Liver (tissue), 8 donors: ENCODE measurements at regions not wholly inside any gene's neighbourhood (a gene's known extent, or its start where the extent isn't known, plus 50 kb on each side); places are given as distances from the start of the nearest gene placed in this dataset.

Source experiments
- DNase-seq: peaks from one replicate; pipeline ENCODE4 v3.0.0-alpha.2; 2017; ENCODE audit warnings: low spot score
- H3K27ac ChIP-seq, 2 donors: one replicate each; pipeline ENCODE4 v1.7.0; 2013; ENCODE audit warnings: inconsistent platforms in 2 of 2, low read length in 2 of 2, control low read depth in 1 of 2, low read depth in 1 of 2, mild to moderate bottlenecking in 1 of 2
- H3K27me3 ChIP-seq, 4 donors: one replicate each; pipeline versions ENCODE4 v1.6.1 to v1.7.0; 2013; ENCODE audit warnings: low read length in 3 of 4, inconsistent platforms in 1 of 4, mild to moderate bottlenecking in 1 of 4, moderate library complexity in 1 of 4; ENCODE audit not compliant: control insufficient read depth in 4 of 4, insufficient read depth in 4 of 4
- H3K36me3 ChIP-seq, 4 donors: one replicate each; pipeline versions ENCODE4 v1.6.1 to v1.7.0; 2013; ENCODE audit warnings: low read length in 3 of 4, mild to moderate bottlenecking in 3 of 4, low read depth in 1 of 4, moderate library complexity in 1 of 4; ENCODE audit not compliant: control insufficient read depth in 4 of 4, insufficient read depth in 3 of 4
- H3K4me1 ChIP-seq, 4 donors: one replicate each; pipeline versions ENCODE4 v1.6.1 to v1.7.0; 2013; ENCODE audit warnings: low read length in 3 of 4, mild to moderate bottlenecking in 3 of 4, moderate library complexity in 1 of 4; ENCODE audit not compliant: control insufficient read depth in 4 of 4, insufficient read depth in 4 of 4
- H3K4me3 ChIP-seq, 3 donors: one replicate each; pipeline versions ENCODE4 v1.6.1 to v1.7.0; 2013; ENCODE audit warnings: low read length in 3 of 3, control low read depth in 1 of 3, low read depth in 1 of 3, mild to moderate bottlenecking in 1 of 3
- H3K9ac ChIP-seq, 2 donors: one replicate each; pipeline ENCODE4 v1.7.0; 2013; ENCODE audit warnings: low read length in 2 of 2, mild to moderate bottlenecking in 2 of 2, moderate library complexity in 2 of 2, control low read depth in 1 of 2, low read depth in 1 of 2
- H3K9me3 ChIP-seq, 4 donors: one replicate each; pipeline versions ENCODE4 v1.6.1 to v1.7.0; 2013; ENCODE audit warnings: low read length in 3 of 4; ENCODE audit not compliant: control insufficient read depth in 4 of 4
- ATF3 ChIP-seq: IDR thresholded peaks from 2 replicates; pipeline ENCODE4 v1.6.1; 2016; ENCODE audit warnings: antibody characterized with exemption
- EGR1 ChIP-seq, 2 donors: IDR thresholded peaks; 2 replicates each; pipeline ENCODE4 v1.6.1; 2016 to 2018; ENCODE audit warnings: antibody characterized with exemption in 2 of 2, low read depth in 2 of 2
- FOXA1 ChIP-seq: IDR thresholded peaks from 2 replicates; pipeline ENCODE4 v1.6.1; 2016; ENCODE audit warnings: antibody characterized with exemption
- FOXA2 ChIP-seq: IDR thresholded peaks from 2 replicates; pipeline ENCODE4 v1.6.1; 2016; ENCODE audit warnings: antibody characterized with exemption
- GABPA ChIP-seq, 2 donors: IDR thresholded peaks in 1 of 2; conservative IDR thresholded peaks in 1 of 2; 2 replicates each; pipeline ENCODE4 v1.6.1; 2016; ENCODE audit warnings: antibody characterized with exemption in 2 of 2, mild to moderate bottlenecking in 1 of 2, moderate library complexity in 1 of 2
- HNF4A ChIP-seq, 2 donors: conservative IDR thresholded peaks; 2 replicates each; pipeline ENCODE4 v1.6.1; 2016; ENCODE audit warnings: antibody characterized with exemption in 2 of 2, mild to moderate bottlenecking in 2 of 2
- HNF4G ChIP-seq: IDR thresholded peaks from 2 replicates; pipeline ENCODE4 v1.6.1; 2016; ENCODE audit warnings: antibody characterized with exemption
- JUND ChIP-seq, 2 donors: IDR thresholded peaks; 2 replicates each; pipeline ENCODE4 v1.6.1; 2016; ENCODE audit warnings: antibody characterized with exemption in 2 of 2
- NR2F2 ChIP-seq: IDR thresholded peaks from 2 replicates; pipeline ENCODE4 v1.6.1; 2016; ENCODE audit warnings: antibody characterized with exemption
- RAD21 ChIP-seq, 2 donors: IDR thresholded peaks; 2 replicates each; pipeline ENCODE4 v1.6.1; 2016; ENCODE audit warnings: antibody characterized with exemption in 2 of 2, mild to moderate bottlenecking in 2 of 2
- RXRA ChIP-seq, 2 donors: IDR thresholded peaks; 2 replicates each; pipeline ENCODE4 v1.6.1; 2017 to 2018; ENCODE audit warnings: antibody characterized with exemption in 2 of 2, mild to moderate bottlenecking in 1 of 2
- SP1 ChIP-seq: IDR thresholded peaks from 2 replicates; pipeline ENCODE4 v1.6.1; 2018; ENCODE audit warnings: antibody characterized with exemption, mild to moderate bottlenecking
- TAF1 ChIP-seq: conservative IDR thresholded peaks from 2 replicates; pipeline ENCODE4 v1.6.1; 2016; ENCODE audit warnings: antibody characterized with exemption, mild to moderate bottlenecking
- YY1 ChIP-seq: IDR thresholded peaks from 2 replicates; pipeline ENCODE4 v1.6.1; 2016; ENCODE audit warnings: antibody characterized with exemption, mild to moderate bottlenecking
- WGBS: extraction: QIAGEN DNeasy Blood & Tissue Kit; methylation state at CpG from one replicate; pipeline ENCODE4 v1.1.7; 2013; 5-methylcytosine and 5-hydroxymethylcytosine counted together
- TF ChIP-seq, protein P1 (sequence below): IDR thresholded peaks from 2 replicates; pipeline ENCODE4 v1.6.1; 2016; ENCODE audit warnings: antibody characterized with exemption
- TF ChIP-seq, protein P2 (sequence below): IDR thresholded peaks from 2 replicates; pipeline ENCODE4 v1.6.1; 2016; ENCODE audit warnings: antibody characterized with exemption, mild to moderate bottlenecking
- TF ChIP-seq, protein P3 (sequence below): IDR thresholded peaks from 2 replicates; pipeline ENCODE4 v1.6.1; 2016; ENCODE audit warnings: antibody characterized with exemption
- TF ChIP-seq, protein P4 (sequence below): fragments of 150-350 bp; IDR thresholded peaks from 2 replicates; pipeline ENCODE4 v1.5.1; 2017; ENCODE audit warnings: improper control_type of control experiment, low read depth, low read length; ENCODE audit not compliant: missing input control
- donor health status: healthy.
- donor health status: healthy.
- donor health status: healthy.
- donor health status: healthy.
- donor health status: healthy.

GRCh38 chr12:125971981-125972380 lies 906.7 kb downstream of the AACS start:
- 87% methylated on average over 3 of the region's 3 CpGs for WGBS
- Histone ChIP-seq H3K27ac (no peak overlapping the region), H3K4me3 (no peak overlapping the region), H3K9ac (no peak overlapping the region), H3K27me3 (no peaks in the 10 kb centered on the region), H3K4me1 (no peaks in the 10 kb centered on the region), H3K36me3 (no peaks in the 10 kb centered on the region), H3K9me3 (no peaks in the 10 kb centered on the region)
- TF ChIP-seq EGR1 (IDR thresholded peaks at IDR 0.05; ENCODE audit: low read depth in 2 of 2), result no peak
- TF ChIP-seq YY1, result no peak
- no peak for TF ChIP-seq RAD21 (IDR thresholded peaks at IDR 0.05)
- TF ChIP-seq TAF1, result no peak
- TF ChIP-seq, protein P1, sequence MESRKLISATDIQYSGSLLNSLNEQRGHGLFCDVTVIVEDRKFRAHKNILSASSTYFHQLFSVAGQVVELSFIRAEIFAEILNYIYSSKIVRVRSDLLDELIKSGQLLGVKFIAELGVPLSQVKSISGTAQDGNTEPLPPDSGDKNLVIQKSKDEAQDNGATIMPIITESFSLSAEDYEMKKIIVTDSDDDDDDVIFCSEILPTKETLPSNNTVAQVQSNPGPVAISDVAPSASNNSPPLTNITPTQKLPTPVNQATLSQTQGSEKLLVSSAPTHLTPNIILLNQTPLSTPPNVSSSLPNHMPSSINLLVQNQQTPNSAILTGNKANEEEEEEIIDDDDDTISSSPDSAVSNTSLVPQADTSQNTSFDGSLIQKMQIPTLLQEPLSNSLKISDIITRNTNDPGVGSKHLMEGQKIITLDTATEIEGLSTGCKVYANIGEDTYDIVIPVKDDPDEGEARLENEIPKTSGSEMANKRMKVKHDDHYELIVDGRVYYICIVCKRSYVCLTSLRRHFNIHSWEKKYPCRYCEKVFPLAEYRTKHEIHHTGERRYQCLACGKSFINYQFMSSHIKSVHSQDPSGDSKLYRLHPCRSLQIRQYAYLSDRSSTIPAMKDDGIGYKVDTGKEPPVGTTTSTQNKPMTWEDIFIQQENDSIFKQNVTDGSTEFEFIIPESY, result no peak
- TF ChIP-seq, protein P2, sequence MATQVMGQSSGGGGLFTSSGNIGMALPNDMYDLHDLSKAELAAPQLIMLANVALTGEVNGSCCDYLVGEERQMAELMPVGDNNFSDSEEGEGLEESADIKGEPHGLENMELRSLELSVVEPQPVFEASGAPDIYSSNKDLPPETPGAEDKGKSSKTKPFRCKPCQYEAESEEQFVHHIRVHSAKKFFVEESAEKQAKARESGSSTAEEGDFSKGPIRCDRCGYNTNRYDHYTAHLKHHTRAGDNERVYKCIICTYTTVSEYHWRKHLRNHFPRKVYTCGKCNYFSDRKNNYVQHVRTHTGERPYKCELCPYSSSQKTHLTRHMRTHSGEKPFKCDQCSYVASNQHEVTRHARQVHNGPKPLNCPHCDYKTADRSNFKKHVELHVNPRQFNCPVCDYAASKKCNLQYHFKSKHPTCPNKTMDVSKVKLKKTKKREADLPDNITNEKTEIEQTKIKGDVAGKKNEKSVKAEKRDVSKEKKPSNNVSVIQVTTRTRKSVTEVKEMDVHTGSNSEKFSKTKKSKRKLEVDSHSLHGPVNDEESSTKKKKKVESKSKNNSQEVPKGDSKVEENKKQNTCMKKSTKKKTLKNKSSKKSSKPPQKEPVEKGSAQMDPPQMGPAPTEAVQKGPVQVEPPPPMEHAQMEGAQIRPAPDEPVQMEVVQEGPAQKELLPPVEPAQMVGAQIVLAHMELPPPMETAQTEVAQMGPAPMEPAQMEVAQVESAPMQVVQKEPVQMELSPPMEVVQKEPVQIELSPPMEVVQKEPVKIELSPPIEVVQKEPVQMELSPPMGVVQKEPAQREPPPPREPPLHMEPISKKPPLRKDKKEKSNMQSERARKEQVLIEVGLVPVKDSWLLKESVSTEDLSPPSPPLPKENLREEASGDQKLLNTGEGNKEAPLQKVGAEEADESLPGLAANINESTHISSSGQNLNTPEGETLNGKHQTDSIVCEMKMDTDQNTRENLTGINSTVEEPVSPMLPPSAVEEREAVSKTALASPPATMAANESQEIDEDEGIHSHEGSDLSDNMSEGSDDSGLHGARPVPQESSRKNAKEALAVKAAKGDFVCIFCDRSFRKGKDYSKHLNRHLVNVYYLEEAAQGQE, result no peak
- TF ChIP-seq FOXA2, result no peak
- TF ChIP-seq, protein P3, sequence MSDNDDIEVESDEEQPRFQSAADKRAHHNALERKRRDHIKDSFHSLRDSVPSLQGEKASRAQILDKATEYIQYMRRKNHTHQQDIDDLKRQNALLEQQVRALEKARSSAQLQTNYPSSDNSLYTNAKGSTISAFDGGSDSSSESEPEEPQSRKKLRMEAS, result no peak
- no peak for TF ChIP-seq NR2F2
- TF ChIP-seq ATF3, result no peak
- TF ChIP-seq, protein P4, sequence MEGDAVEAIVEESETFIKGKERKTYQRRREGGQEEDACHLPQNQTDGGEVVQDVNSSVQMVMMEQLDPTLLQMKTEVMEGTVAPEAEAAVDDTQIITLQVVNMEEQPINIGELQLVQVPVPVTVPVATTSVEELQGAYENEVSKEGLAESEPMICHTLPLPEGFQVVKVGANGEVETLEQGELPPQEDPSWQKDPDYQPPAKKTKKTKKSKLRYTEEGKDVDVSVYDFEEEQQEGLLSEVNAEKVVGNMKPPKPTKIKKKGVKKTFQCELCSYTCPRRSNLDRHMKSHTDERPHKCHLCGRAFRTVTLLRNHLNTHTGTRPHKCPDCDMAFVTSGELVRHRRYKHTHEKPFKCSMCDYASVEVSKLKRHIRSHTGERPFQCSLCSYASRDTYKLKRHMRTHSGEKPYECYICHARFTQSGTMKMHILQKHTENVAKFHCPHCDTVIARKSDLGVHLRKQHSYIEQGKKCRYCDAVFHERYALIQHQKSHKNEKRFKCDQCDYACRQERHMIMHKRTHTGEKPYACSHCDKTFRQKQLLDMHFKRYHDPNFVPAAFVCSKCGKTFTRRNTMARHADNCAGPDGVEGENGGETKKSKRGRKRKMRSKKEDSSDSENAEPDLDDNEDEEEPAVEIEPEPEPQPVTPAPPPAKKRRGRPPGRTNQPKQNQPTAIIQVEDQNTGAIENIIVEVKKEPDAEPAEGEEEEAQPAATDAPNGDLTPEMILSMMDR, result no peak
- no peak for TF ChIP-seq HNF4G
- no peak for TF ChIP-seq GABPA (IDR thresholded peaks at IDR 0.05 in 1 of 2, conservative IDR thresholded peaks at IDR 0.05 in 1 of 2)
- TF ChIP-seq RXRA (IDR thresholded peaks at IDR 0.05), result no peak
- TF ChIP-seq JUND (IDR thresholded peaks at IDR 0.05), result no peak
- TF ChIP-seq FOXA1, result no peak
- no peak for TF ChIP-seq SP1
- TF ChIP-seq HNF4A (conservative IDR thresholded peaks at IDR 0.05), result no peak
- no peak for DNase-seq
